GM21737 (cell line): ENCODE measurements at regions not wholly inside any gene's neighbourhood (a gene's known extent, or its start where the extent isn't known, plus 50 kb on each side); places are given as distances from the start of the nearest gene placed in this dataset.
"Not testable (repeated sequence)": the region's sequence is repeated elsewhere in the genome, so short reads cannot be mapped to it uniquely, and the experiment has no call there.

Experiments
- ATAC-seq: cut with Tn5 transposase; IDR thresholded peaks from one replicate; pipeline ENCODE4 v1.9.1; 2021; ENCODE audit warnings: mild to moderate bottlenecking, moderate library complexity; ENCODE audit not compliant: unreplicated experiment

DNA sequence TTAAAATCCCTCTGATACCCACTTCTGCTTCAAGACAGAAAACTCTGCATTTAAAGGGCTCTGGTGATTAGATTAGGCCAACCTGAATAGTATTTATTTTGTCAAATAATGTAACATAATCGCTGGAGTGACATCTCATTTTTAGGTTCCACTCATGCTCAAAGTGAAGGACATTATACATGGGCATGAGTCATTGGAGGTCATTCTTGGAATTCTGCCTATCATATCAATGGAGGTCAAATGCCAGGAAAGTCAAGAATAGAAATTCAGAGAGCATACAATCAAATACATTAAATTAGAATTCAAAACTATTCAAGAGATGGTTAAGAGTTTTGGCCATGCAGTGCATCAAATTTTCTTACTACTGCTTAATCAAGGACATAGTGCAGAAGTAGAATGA is 50.8 kb upstream of the PRSS1 start:
- no peak for ATAC-seq

DNA sequence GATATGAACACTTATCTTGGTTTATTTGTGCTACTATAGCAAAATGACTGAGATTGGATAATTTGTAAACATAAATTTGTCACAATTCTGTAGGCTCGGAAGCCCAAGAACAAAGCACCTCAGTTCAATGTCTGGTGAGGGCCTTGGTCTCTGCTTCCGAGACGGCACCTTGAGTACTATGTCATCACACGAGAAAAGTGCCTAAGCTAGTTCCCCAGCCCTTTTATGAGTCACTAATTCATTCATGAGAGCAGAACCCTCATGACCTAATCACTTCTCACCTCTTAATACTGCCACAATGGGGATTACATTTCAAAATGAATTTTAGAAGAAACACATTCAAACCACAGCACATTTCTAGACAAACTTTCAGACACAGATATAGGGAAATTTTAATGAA is 52.0 kb upstream of the PRSS1 start:
- ATAC-seq, result no peak

- ATAC-seq, result no peak
Observed at GRCh38 chr7:142696456-142697179, 52.7 kb upstream of the PRSS1 start.

- ATAC-seq, result no peak
Observed at GRCh38 chr7:142693911-142694310, 55.4 kb upstream of the PRSS1 start.

GRCh38 chr7:142690554-142691182 is 58.6 kb upstream of the PRSS1 start:
- no peak for ATAC-seq

GRCh38 chr7:142689439-142690120 is 59.7 kb upstream of the PRSS1 start:
- ATAC-seq, result no peak

DNA sequence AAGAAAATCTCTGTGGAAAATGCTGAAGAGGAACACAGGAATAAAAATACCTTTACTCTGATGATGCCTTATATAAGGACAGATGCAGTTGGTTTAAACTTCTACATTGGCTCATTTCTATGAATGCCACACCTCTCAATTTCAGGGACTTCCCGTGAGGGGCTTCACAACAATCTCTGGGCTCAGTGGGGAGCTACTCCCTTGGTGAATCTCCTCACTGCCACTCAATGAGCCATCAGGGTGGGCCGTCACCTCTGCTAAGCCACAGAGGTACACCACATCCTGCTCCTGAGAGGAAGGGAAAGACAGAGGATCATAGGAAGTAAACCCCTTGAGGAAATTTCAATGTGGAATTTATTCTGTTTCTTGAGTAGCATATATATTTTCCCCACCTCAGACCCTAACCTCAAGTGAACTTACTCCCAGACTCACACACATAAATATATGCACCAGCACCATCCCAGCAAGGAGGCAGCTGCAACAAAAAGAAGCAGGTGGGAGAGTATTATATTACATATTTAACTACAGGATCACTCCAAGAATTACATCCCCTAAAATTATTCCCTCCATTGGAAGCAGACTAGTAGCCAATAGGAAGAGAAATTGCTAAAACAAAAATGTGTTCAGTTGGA is 63.3 kb upstream of the PRSS1 start:
- no peak for ATAC-seq

- no peak for ATAC-seq
Observed at GRCh38 chr7:142681314-142682092, 67.8 kb upstream of the PRSS1 start.

GRCh38 chr7:142671506-142671905 is 77.8 kb upstream of the PRSS1 start:
- no peak for ATAC-seq

- ATAC-seq, result no peak
Observed at GRCh38 chr7:142670511-142670910, 78.8 kb upstream of the PRSS1 start.

- ATAC-seq, result no peak
Observed at GRCh38 chr7:142669074-142669654, 80.1 kb upstream of the PRSS1 start.

DNA sequence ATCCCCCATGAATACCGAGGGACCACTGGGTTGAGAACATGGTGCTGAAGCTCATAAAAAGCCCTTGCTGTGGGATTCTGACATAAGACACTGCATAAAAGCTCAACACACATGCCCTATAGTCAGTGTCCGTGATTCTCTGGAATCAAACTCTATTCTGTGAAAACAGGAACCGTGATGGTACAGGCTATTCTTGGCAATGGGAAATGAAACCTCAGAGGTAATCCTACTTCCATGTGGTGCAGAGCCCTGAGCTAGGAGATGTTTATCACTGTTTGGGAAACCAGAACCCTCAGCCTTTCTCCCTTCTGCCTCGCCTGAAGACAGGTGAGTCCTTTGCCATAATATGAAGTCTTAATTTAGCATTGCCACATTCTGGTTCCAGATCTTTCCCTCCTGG is 80.8 kb upstream of the PRSS1 start:
- no peak for ATAC-seq

DNA sequence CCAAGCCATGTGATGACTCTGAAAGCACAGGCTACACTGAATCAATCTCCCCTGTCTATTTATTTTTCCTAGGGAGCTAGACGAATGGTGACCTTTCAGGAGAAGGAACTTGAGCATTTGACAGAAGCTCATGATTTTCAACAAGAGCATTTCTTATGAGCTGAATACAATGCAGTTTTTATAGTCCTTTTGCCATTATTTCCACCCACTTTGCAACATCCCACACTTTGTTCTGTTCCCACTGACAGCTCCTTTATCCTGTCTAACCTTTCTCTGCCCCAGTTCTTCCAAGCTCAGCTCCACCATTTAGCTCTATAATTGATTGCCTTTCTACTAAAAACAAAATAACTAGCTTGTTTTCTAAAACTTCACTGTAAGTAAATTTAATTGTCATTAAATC is 91.9 kb upstream of the PRSS1 start:
- ATAC-seq, result no peak

- ATAC-seq, result no peak
Observed at GRCh38 chr7:142654398-142654797, 94.9 kb upstream of the PRSS1 start.

DNA sequence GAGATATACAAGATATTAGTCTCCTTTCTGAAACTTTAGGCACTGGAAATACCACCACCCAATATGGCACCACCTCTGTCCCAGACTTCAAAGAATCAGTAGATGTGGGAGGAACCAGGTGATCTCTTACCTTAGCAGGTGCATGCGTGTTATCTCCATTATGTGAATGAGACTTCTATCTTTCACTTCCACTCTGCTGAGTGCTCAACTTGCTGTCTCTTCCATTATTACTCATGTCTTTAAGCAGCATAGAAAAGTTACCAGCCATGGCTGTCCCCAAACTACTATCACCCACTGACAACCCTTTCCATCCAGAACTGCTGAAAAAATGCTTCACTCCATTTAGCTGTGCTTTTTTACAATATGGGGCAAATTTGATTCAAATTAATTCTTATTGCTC is 101.5 kb upstream of the PRSS1 start:
- ATAC-seq, result no peak

DNA sequence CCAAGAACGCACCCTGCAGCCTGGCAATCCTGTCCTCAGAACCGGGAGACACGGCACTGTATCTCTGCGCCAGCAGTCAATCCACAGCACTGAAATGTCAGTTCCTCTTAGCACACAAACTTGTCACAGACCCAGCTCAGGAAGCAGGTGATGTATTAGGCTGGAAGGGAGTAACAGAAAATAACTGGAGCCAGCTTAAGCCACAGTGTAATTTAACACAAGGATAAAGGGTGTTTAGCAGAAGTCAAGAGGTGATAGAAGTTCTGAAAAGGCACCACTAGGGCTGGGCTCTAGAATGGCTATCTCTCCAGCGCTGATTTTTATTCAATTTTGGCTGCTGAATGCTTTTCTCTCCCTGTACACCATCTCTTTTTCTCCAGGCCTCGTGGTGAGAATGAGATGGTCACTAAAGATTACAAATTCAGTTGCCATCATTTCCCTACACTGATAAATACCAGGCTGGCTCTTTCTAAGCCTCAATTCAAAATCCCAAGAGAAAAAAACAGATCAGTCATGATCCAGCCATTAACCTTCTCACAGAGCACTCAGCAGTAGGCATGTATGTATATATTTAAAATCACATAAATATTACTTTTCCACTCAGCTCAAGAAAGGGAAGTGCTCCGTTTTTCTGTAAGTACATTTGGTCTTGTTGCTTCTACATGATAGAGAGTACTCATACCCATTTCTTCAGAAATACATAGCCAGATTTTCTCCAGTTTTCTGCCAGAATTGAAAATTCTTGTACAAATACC is 102.7 kb upstream of the PRSS1 start:
- no peak for ATAC-seq

- no peak for ATAC-seq
Observed at GRCh38 chr7:142645777-142646176, 103.5 kb upstream of the PRSS1 start.

- no peak for ATAC-seq
Observed at GRCh38 chr7:142642316-142642715, 107.0 kb upstream of the PRSS1 start.

- not testable (repeated sequence) for ATAC-seq
Observed at GRCh38 chr7:142641252-142641651, 108.0 kb upstream of the PRSS1 start.

- ATAC-seq, result no peak
Observed at GRCh38 chr7:142638581-142638980, 110.7 kb upstream of the PRSS1 start.
